Lung (tissue), 11 donors: ENCODE measurements at regions not wholly inside any gene's neighbourhood (a gene's known extent, or its start where the extent isn't known, plus 50 kb on each side); places are given as distances from the start of the nearest gene placed in this dataset.

ENCODE experiments used
- ATAC-seq: fragments of 200-7000 bp; cut with Tn5 transposase; one replicate; pipeline ENCODE4 v1.9.1; 2020; ENCODE audit warnings: moderate number of reproducible peaks; ENCODE audit not compliant: insufficient read depth, low FRiP score
- DNase-seq, 3 donors: peaks; one replicate each; pipeline ENCODE4 v3.0.0-alpha.2; 2013 to 2017
- H3K27ac ChIP-seq, 2 donors: one replicate each; pipeline ENCODE4 v1.5.1; 2013; ENCODE audit warnings: mild to moderate bottlenecking in 2 of 2, moderate library complexity in 2 of 2, control low read depth in 1 of 2, inconsistent platforms in 1 of 2, low read depth in 1 of 2, low read length in 1 of 2
- H3K27me3 ChIP-seq, 3 donors: one replicate each; pipeline ENCODE4 v1.5.1; 2013; ENCODE audit warnings: low read length in 2 of 3; ENCODE audit not compliant: control insufficient read depth in 3 of 3, insufficient read depth in 3 of 3
- H3K36me3 ChIP-seq, 4 donors: one replicate each; pipeline ENCODE4 v1.5.1; 2013; ENCODE audit warnings: low read length in 4 of 4, mild to moderate bottlenecking in 1 of 4, moderate library complexity in 1 of 4; ENCODE audit not compliant: control insufficient read depth in 4 of 4, insufficient read depth in 4 of 4
- H3K4me1 ChIP-seq, 5 donors: one replicate each; pipeline ENCODE4 v1.5.1; 2013; ENCODE audit warnings: low read length in 5 of 5, mild to moderate bottlenecking in 2 of 5, moderate library complexity in 1 of 5; ENCODE audit not compliant: control insufficient read depth in 5 of 5, insufficient read depth in 5 of 5
- H3K4me3 ChIP-seq: one replicate; pipeline ENCODE4 v1.5.1; 2013; ENCODE audit warnings: mild to moderate bottlenecking, control low read depth, moderate library complexity
- H3K9ac ChIP-seq, 2 donors: one replicate each; pipeline ENCODE4 v1.5.1; 2013; ENCODE audit warnings: low read length in 2 of 2, control low read depth in 1 of 2; ENCODE audit not compliant: insufficient read depth in 1 of 2
- H3K9me3 ChIP-seq, 4 donors: one replicate each; pipeline ENCODE4 v1.5.1; 2013; ENCODE audit warnings: low read length in 3 of 4, mild to moderate bottlenecking in 1 of 4, moderate library complexity in 1 of 4; ENCODE audit not compliant: control insufficient read depth in 4 of 4, insufficient read depth in 3 of 4
- CTCF ChIP-seq: IDR thresholded peaks from 2 replicates; pipeline ENCODE4 v1.5.1; 2012; ENCODE audit warnings: mild to moderate bottlenecking; ENCODE audit errors: control extremely low read depth, extremely low read depth
- WGBS, 2 donors: extraction: QIAGEN DNeasy Blood & Tissue Kit; methylation state at CpG; one replicate each; pipeline ENCODE4 v1.1.7; 2013; 5-methylcytosine and 5-hydroxymethylcytosine counted together
- donor health status: control.
- donor health status: control.
- donor health status: Bipolar disorder and iron deficiency.
- donor health status: healthy.
- donor health status: DM: yes; HTN: yes; CAD: no.

DNA sequence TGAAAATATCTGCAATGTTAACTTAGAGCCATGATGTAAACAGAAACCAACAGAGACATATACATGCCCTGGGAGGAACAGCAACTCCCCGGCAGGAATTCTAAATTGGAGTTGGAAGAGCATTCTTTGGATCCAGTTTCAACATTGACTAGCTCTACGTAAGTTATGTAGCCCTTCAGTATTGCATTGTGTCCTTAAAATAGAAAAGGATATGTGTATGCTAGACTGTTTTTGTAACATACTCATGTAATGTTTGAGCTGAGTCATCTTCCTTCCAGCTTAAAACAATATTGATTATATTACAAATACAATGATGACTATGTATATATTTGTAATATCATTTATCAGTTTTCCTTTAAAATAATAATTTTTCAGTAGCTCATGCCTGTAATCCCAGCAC is 1422.2 kb upstream of the PCDH20 start:
- Histone ChIP-seq H3K27ac (no peak overlapping the region), H3K4me1 (no peaks in the 10 kb centered on the region), H3K4me3 (no peak overlapping the region), H3K9ac (no peak overlapping the region), H3K36me3 (no peaks in the 10 kb centered on the region), H3K27me3 (no peaks in the 10 kb centered on the region), H3K9me3 (no peaks in the 10 kb centered on the region)
- ATAC-seq (no peak), DNase-seq (no peak)
- no peak for TF ChIP-seq CTCF
- WGBS, 2 donors = 67 to 80% methylated on average over 2 of the region's 2 CpGs

DNA sequence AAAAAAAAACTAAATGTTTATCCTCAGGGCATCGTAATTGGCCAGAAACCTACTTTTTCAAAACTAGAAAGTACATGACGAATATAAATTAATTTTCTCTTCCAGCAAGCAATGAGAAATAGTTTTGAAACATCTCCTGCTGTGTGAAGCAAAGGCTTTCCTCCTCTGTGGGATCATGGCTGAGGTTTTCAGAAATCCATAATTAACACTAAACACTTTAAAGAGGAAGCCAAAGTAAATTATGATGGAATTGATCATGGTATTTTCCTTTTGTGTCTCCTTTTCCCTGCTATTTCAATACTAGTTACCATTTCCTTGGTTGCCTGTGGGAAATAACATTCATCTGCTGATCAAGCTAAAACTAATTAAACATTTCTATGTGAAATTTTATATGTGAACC is 1413.8 kb upstream of the PCDH20 start:
- H3K36me3 ChIP-seq = no peaks in the 10 kb centered on the region
- H3K27me3 ChIP-seq = no peaks in the 10 kb centered on the region

GRCh38 chr13:62799931-62800436 is 1384.3 kb upstream of the PCDH20 start:
- Histone ChIP-seq H3K4me1 (no peaks in the 10 kb centered on the region), H3K9ac (no peak overlapping the region), H3K36me3 (no peaks in the 10 kb centered on the region), H3K4me3 (no peak overlapping the region), H3K9me3 (peaks cover 0 to 8% (median 0%) of the 10 kb centered on the region in 4 donors), H3K27ac (no peak overlapping the region), H3K27me3 (no peaks in the 10 kb centered on the region)
- ATAC-seq (no peak), DNase-seq (no peak)
- WGBS, 2 donors = 83 to 86% methylated on average over 5 of the region's 5 CpGs
- TF ChIP-seq CTCF = no peak

More for the DNA sequence above, 1413.8 kb upstream of the PCDH20 start:
- DNase-seq (no peak), ATAC-seq (no peak)
- Histone ChIP-seq H3K9ac (no peak overlapping the region), H3K27ac (no peak overlapping the region), H3K9me3 (no peaks in the 10 kb centered on the region), H3K4me1 (no peaks in the 10 kb centered on the region), H3K4me3 (no peak overlapping the region)
- WGBS, 2 donors = 86 to 91% methylated on average over 2 of the region's 2 CpGs
- no peak for TF ChIP-seq CTCF

DNA sequence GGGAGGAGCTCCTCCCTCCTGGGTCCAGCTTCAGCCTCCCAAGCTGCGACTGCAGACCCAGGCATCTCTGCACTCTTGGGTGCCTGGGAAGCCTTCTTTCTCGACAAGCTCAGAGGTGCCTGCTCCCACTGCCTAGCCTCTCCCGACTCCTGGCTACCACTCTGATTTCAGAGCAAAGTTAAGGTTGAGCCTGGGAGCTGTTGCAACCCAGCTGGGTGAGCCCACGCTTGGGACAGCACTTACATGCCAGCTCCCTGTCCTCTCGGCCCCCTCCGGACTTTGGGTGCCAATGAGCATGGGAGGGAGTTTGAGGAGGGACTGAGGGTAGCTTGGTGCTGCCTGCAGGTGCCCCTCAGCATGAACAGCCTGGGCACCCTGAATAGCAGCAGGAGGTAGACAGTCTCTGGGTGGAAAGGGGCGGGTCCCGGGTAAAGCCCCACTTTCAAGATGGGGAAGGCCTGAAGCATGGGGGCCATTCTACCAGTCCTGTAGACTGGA is 1383.4 kb upstream of the PCDH20 start:
- H3K9ac ChIP-seq = no peak overlapping the region
- peaks cover 0 to 8% (median 0%) of the 10 kb centered on the region in 4 donors for H3K9me3 ChIP-seq
- TF ChIP-seq CTCF = no peak
- H3K4me3 ChIP-seq = no peak overlapping the region
- ATAC-seq (no peak), DNase-seq (no peak)
- H3K36me3 ChIP-seq = no peaks in the 10 kb centered on the region
- no peak overlapping the region for H3K27ac ChIP-seq
- 78 to 84% methylated on average over 8 of the region's 8 CpGs for WGBS, 2 donors
- H3K4me1 ChIP-seq = no peaks in the 10 kb centered on the region
- H3K27me3 ChIP-seq = no peaks in the 10 kb centered on the region
